GM12872 (cell line): ENCODE measurements at regions not wholly inside any gene's neighbourhood (a gene's known extent, or its start where the extent isn't known, plus 50 kb on each side); places are given as distances from the start of the nearest gene placed in this dataset.

Source experiments
- TF ChIP-seq, protein P1 (sequence below): IDR thresholded peaks from 3 replicates; pipeline ENCODE4 v1.5.1; 2011; ENCODE audit warnings: low read depth, mild to moderate bottlenecking, low read length, moderate library complexity; ENCODE audit not compliant: insufficient read depth

DNA sequence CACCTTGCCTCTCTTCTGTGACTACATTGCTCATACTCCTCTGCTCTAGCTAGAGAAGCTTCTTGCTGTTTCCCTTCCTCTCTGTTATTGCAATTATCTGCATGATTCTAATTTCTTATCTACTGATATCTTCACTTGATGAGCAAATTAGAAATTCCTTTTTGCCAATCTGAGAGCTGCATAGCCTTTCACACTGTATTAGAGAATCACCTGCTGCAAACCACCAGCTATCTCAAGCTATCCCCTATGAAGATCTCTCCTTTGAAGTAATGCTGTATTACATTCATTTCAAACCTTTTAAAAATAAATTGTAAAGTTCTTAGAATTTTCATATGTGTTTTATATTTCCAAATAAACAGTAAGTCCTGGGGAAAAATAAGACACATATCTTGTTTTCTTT lies 89.0 kb upstream of the ZNF804B start:
- TF ChIP-seq, protein P1, sequence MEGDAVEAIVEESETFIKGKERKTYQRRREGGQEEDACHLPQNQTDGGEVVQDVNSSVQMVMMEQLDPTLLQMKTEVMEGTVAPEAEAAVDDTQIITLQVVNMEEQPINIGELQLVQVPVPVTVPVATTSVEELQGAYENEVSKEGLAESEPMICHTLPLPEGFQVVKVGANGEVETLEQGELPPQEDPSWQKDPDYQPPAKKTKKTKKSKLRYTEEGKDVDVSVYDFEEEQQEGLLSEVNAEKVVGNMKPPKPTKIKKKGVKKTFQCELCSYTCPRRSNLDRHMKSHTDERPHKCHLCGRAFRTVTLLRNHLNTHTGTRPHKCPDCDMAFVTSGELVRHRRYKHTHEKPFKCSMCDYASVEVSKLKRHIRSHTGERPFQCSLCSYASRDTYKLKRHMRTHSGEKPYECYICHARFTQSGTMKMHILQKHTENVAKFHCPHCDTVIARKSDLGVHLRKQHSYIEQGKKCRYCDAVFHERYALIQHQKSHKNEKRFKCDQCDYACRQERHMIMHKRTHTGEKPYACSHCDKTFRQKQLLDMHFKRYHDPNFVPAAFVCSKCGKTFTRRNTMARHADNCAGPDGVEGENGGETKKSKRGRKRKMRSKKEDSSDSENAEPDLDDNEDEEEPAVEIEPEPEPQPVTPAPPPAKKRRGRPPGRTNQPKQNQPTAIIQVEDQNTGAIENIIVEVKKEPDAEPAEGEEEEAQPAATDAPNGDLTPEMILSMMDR: no peak

DNA sequence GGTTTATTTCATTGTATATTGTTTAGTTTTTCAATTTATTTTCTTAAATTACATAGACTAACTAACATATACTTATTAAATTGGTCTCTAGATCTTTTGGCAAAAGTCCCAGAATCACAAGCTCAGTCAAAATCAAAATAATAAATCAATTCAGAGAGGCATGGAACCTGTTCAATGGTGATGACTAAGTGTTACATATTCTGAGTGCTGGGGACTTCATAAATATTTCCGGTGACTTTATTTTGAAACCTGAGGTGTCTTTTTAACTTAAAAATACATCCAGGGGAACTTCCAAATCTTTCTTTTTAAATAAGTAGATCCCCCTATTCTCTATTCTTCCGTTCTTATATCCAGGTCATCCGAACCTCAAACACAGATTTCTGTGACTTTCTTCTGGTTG lies 89.6 kb upstream of the ZNF804B start:
- TF ChIP-seq, protein P1: no peak

DNA sequence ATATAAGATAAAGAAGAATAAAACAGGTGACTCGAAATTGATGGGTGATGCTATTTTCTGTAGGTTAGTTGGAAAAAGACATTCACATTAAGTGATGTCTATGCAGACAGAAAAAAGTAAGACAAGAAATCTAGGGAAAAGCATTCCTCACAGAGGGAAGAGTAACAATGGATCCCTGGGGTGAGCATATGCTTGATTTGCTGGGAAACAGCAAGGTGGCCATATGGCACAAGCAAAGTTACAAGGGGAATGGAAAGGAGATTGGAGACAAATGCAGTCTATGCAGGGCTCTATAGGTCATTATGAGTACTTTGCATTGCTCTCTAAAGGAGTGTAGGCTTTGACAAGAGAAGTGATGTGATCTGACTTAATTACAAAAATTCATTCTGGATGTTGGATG lies 90.9 kb upstream of the ZNF804B start:
- TF ChIP-seq, protein P1: no peak

DNA sequence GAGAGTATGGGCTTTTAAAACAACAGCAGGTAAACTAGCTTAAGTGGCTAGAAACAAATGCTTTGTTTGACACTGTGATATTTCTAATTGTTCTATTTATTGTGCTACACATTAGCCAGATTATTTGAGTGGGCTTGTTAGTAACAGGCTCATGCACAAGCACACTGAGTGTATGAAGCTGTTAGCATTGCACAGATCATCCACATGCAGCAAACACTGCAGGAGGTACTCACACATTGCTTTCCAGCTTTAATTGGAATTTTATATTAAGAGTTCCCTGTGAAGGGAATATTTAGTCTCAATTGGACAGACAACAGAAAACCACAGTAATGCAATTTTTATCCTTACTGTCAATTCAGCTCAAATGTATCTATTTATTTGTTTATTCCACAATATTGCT lies 92.9 kb upstream of the ZNF804B start:
- TF ChIP-seq, protein P1: no peak

DNA sequence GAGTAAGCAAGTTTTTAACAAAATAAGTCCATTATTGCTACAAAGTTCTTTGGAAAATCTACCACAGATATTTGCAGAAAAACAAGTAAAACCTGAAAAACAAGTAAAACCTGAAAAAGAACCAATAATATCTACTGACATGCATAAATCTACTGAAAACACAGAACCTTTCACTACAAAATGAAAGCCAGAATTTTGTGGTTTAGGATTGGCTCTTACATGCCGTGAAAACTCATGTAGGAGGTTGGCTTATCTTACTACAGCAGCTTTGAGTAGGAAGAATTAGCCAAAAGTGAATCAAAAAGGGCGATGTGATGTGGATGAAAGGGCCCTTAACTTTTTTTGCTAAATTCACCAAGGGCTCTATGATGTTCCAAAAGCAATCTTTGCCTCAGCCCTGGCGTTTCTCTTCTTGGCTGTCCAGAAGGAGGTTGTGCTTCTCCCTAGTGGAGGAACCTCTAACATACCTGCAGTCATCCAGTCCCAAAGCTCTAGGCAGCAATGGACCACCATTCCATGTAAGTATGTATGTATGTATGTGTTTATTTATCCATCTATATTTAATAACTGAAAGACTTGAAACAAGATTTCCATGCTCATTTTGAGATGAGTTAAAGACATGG lies 93.5 kb upstream of the ZNF804B start:
- TF ChIP-seq, protein P1: no peak

DNA sequence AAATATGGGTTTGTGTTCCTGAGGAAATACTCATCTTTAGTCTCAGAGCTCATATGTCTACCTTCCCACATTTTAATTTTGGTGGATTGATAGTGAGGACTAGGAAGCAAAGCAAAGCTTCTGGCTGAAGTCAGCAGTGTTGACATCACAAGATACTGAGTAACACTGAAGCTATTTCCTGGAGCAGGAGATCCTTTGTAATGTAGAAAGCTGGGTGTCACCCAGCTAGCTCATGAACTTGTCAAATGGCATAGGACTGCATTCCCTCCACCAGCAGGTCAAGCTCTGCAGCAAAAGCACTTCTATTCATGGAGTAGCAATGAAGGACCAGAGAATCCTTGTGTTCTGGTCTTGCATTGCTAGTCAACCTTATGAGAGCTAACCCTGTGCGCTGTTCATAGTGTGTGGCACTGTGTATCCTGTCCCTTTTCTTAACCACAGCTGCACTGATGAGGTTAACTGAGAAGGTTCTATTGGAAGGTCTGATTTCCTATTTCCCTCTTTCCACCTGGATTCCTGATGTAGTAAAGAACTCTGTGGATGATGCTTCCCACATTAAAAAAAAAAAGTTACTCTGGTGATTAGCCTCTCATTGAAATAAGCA lies 94.8 kb upstream of the ZNF804B start:
- TF ChIP-seq, protein P1: no peak

DNA sequence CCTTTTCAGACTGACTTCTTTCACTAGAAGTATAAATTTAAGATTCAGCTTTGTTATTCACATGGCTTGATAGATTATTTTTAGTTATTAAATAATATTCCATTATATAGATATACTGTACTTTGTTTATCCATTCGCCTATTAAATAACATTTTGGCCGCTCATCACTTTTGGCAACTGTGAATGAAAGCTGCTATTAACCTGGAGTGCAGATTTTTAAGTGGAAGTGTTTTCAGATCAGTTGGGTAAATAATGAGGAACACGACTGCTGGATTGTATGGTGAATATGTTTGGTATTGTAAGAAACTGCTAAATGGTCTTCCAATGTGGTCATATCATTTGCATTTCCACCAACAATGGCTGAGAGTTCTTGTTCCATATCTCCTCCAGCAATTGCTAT lies 97.6 kb upstream of the ZNF804B start:
- TF ChIP-seq, protein P1: no peak

DNA sequence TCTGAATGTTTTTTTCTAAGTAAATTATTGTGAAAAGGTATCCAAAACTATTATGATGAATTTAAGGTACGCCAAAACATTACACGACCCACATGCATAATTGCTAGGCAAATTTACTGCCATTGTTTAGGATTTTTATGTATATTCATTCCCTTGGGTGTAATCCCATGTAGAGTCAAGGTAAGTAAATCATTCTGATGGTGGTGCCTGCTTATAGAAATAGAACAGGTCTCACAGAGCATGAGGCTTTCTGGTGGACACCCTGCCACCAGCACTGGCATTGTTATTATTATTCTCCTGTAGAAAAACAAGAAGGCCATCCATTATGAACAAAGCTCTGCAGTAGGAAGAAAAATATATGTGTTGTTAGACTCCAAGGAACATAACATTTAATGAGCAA lies 111.7 kb upstream of the ZNF804B start:
- TF ChIP-seq, protein P1: no peak
